Epidermal melanocyte (primary cell): ENCODE measurements at regions not wholly inside any gene's neighbourhood (a gene's known extent, or its start where the extent isn't known, plus 50 kb on each side); places are given as distances from the start of the nearest gene placed in this dataset.
A peak's percentile ranks its signal among the peaks of the same experiment; 100 is the strongest.

ENCODE experiments used
- DNase-seq: peaks from one replicate; pipeline ENCODE4 v3.0.0; 2011; ENCODE audit warnings: low spot score; ENCODE audit not compliant: insufficient read length

GRCh38 chr15:62569460-62570404 is 404.6 kb upstream of the C2CD4B start:
- DNase-seq: peak; percentile 31

DNA sequence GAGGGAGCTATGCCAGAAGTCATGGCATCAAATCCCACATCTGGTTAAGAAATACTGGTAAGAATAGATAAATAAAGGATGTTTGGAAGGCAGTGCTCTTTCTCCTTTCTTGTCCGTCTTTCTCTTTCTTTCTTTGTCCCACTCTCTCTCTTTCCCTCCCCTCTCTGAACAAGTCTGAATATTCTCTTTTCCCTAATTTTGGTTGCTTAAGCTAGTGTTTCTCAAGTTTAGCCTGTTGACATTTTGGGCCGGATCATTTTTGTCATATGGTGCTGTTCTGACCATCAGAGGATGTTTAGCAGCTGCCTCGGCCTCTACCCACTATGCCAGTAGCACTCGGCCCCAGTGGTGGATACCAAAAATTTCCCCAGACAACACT is 405.3 kb upstream of the C2CD4B start:
- no peak for DNase-seq

DNA sequence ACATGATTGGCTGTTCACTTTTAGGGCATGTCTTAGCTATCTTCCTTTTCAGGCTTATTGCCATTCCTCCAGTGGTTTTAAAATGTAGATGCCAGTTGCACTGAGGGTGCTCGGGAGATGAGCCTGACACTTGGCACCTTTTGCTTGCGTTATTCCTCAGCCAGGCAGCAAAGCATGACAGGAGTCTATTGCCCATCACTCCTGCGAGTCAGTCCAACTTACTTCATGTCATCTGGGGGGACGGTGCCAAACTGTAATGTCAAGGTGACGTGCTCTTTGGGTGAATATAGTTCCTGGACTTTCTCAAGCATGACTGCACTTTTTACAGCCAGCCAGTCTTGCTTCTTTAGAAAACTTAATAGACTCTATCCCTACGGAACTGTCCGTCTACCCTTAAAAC is 406.0 kb upstream of the C2CD4B start:
- DNase-seq: no peak

DNA sequence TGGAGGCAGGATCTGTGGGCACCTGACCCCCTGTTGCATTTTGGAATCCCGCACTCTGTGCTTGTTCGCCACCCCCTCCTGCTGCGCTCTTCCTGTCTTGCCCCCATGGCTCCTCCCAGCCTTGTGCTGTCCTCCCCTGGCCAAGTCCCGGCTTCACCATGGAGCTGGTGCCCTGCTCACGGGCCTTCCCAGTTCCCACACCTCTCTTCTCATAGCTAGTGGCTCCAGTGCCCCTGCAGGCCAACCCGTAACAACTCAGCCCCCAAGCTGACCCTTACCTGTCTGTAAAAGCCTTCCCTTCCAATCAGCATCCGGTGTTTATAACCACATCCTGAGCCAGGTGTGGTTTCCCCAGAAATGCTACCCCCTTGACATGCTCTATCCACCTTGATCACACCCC is 407.7 kb upstream of the C2CD4B start:
- DNase-seq: no peak

DNA sequence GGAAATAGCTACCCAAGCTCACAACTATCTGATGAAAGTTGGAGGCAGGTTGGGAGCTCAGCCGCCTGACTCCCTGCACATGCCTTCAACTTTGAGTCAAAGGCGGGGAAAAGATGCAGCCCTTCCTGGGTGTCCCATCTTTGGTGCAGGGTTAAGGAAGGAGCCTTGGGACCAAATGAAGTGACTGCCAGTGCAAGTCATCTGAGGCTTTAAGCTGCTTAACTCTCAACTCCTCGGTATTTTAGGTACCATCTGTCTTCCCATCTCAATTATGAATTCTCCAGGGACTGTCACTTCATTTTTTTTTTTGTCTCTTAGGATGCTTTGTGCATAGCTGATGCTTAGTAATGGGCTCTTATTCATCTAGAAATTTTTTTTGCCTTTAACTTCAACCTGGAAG is 408.8 kb upstream of the C2CD4B start:
- no peak for DNase-seq

DNA sequence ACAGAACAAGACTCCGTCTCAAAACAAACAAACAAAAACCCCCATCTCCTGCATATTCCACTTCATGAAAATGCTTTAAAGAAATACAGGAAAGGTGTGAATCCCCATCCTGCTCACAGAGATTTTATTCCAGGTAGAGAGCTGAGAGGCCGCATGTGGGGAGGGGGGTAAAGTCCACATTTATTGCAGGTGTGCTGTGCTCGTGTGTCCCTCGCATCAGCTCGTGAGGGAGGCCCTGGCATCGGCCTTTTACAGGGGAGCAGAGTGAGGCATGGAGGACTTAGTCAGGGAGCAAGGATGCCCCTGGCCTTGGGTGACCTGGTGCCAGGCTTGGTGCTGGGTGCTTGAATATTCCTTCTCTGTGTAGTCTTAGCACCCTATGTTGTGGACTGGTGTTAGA is 413.5 kb upstream of the C2CD4B start:
- DNase-seq: no peak

- DNase-seq: no peak
These were observed 413.9 kb upstream of the C2CD4B start for GRCh38 chr15:62578960-62579359.

DNA sequence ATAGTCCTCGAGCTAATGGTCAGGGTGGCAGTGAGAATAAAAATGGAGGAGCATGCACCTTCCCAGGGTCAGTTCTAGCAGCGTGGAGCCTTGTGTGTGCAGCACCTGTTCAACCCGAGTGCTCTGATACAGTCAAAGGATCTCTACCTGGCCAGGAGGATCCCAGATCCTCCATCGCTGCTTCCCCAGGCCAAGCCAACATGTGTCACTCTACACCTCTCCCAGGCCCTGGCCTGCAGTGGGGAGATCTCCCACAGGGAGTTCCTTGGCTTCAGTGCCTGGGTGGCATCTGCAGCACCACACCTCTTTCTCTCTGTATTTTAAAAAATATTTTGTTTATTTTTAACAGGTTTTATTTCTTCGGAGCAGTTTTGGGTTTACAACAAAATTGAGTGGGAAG is 414.8 kb upstream of the C2CD4B start:
- no peak for DNase-seq

DNA sequence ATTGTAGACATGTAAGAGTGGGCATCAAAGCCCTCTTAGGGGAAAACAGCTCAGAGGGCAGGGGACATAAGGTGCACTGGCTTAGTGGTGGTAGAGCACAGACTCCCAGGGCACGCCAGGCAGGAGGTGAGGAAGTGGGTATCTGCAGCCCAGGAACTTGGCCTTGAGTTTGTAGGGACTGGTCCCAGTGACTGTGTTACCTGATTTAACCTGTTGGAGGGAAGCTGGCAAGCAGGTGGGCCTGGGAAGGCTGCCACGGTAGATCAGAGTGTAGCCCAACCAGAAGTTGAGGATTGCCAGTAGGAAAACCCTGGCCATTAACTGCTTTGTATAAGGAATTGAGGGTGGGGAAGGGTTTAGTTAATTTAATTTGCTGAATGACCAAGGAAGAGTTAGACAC is 417.5 kb upstream of the C2CD4B start:
- DNase-seq: no peak

DNA sequence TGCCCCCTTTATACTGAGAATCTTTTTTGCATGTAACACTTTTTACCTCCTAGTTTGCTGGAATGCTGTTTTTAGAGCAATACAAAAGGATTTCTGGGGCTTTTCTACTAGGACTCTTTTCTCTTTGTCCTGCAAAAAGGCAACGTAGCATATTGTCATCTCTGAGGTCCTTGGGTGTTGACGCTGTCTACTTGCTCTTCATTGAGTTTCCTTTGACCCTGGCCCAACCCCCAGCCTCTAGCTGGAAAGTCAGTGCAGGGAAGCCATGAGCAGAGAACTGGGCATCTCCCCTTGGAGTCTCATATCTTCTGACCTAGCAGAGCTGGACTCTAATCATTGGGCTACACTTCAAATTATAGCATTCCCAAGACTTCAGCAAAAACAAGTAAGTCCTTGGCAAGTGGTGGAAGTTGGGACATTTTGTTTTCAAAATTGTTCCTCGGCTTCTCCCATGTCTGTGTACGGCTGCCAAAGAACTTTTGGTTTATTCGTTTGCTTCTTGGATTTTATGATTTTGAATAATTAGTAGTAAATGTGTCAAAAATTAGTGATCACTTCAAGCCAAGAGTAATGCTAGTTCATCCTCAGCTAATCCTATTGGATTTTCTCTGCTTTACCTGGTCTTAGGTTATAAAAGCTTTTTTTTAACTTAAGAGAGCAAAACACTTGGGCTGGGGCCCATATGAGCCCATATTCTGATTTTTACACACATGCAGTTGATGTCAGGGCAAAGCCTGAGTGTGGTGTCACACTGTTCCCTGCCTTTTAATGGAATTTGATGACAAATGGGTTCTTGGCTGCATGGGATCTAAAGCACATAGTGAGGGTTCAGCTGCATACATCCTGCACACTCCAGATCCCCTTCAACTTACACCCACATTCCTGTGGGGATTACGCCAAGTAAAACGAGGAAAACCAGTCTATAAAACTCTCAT is 419.5 kb upstream of the C2CD4B start:
- DNase-seq: no peak

- no peak for DNase-seq
These were observed 424.0 kb upstream of the C2CD4B start for GRCh38 chr15:62588938-62589670.

- no peak for DNase-seq
These were observed 427.1 kb upstream of the C2CD4B start for GRCh38 chr15:62591842-62592838.

GRCh38 chr15:62592920-62593319 is 427.8 kb upstream of the C2CD4B start:
- no peak for DNase-seq

DNA sequence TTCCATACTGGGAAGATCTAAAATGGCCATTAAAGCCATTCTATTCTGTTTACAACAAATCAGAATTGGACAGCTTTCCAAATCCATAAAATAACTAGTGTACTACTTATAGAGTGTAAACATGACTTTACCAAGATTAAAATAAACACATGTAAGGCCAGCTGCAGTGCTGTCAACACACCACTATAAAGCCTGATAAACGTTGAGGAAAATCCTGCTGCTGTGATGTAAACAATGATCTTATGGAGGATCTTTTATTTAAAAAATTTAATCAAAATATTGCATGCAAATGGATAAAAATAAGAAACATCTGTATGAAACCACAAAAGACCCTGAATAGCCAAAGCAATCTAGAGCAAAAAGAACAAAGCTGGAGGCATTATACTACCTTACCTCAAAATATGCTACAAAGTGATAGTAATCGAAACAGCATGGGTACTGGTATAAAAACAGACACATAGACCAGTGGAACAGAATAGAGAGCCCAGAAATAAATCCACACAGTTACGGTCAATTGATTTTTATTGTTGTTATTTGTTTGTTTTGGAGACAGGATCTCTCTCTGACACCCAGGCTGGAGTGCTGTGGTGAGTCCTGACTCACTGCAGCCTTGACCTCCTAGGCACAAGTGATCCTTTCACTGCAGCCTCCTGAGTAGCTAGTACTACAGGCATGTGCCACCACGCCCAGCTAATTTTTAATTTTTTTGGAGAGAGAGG is 428.8 kb upstream of the C2CD4B start:
- DNase-seq: no peak

DNA sequence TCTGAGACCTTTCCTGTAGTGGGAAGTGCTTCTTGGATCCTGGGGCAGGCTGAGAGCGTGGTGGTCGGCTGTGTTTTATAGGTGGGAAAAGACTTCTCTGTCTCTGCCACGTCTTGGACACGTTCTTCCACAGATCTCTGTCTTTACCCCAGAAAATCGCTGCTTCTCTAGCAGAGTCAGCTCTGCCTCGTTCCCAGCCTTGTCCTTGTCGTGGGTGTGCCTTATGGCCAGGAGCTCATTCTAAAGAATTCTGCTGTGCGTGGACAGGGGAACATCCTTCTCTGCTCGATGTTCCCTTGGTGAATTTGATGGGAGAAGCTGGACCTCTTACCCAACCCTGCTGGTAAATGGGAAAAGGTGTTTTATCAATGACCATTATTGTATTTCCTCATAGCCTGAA is 433.1 kb upstream of the C2CD4B start:
- no peak for DNase-seq

DNA sequence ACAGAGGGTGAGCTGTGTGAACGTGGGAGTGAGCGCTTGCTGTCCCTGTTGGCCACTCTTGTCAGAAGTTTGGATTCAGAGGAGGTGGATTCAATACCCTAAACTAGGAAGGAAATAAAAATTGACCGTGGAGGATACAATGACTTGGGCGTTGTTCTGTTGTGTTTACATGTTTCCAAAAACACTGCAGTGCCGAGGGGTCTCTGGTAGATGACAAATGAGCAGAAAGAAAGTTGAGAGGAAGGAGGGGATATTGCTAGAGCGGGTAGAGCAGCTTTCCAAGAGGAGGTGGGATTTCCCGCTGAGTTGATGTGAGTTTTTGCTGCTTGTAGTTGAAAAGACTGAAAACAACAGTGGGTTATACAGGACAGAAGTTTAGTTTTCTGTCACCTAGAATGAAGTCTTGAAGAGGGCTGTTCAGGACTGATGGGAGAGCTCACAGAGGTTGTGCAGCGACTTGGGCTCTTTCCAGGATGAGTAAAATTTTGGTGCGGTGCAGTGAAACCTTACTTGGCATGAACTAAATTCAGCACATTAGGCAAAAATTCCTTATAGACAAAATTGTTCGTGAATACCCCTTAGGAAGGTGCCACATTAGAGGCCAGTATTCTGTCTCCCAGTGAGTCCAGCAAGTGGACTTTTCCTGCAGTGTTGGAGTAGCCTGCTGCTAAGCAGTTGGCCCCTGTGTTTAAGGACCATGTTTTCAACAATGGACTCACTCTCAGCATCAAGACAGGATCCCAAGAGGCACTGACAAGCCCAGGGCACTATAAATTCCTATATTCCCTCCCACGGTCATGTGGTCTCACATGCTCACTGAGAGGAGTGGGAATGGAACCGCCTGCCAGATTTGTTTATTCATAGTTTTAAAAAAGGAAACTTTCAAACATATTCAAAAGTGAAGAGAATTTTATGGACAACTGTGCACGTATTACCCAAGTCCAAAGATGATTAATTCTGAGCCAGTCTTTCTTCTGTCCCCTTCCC is 435.0 kb upstream of the C2CD4B start:
- peak; percentile 45 for DNase-seq

DNA sequence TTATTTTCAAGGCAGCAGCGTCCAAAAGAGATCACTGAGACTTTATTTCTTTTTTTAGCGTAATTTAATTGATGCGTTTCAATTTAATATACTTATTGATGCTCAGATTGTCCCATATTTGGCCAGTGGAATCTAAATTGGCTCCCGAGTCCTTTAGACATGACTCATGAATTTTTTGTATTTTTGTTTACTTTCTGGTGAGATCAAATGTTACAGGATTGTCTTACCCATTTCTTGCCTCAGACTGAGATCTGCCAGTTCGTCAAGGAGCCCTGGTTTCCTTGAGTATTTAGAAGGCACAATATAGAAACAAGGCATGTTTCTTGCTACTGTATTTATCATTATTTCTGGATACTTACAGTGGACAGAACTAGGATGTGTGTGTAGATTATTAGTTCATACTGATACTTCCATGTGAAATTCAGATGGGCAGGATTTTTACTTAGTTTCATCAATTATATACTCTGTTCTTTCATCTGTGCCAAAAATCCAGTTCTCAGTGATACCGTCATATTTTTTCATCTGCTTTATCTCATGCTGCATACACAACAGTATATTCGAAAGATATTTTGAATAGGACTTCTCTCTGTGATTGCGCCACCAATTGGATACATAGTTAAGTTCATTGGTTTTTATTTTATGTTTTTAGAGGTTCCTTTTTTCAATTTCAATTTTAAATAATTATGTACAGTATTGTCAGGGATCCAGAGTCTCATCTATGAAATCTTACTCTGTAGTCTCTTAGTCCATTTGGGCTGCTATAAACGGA is 436.9 kb upstream of the C2CD4B start:
- DNase-seq: no peak

- DNase-seq: no peak
These were observed 438.7 kb upstream of the C2CD4B start for GRCh38 chr15:62603742-62604141.
